ENCODE measurements at regions not wholly inside any gene's neighbourhood (a gene's known extent, or its start where the extent isn't known, plus 50 kb on each side); places are given as distances from the start of the nearest gene placed in this dataset.

GRCh38 chr5:58080573-58080972, 379.3 kb downstream of the PLK2 start:
- no peaks in the 10 kb centered on the region for H3K27me3 ChIP-seq (ENCODE audit: control insufficient read depth, insufficient read depth, low read length)
- H3K36me3 ChIP-seq (ENCODE audit: control insufficient read depth, insufficient read depth, low read length): no peaks in the 10 kb centered on the region
- no CpG with 5 or more reads among the region's 1 CpG for WGBS (ENCODE audit: insufficient coverage)
- H3K4me3 ChIP-seq (ENCODE audit: low read length): no peak overlapping the region
- intact Hi-C loops (cut with micrococcal nuclease): no loop called here
- H3K4me3 Mint-ChIP-seq: no peak overlapping the region
- H3K36me3 Mint-ChIP-seq: no peaks in the 10 kb centered on the region
- no peak overlapping the region for H3K27ac ChIP-seq (ENCODE audit: low read length)
- ATAC-seq (no peak), DNase-seq (no peak)
- H3K4me1 ChIP-seq (ENCODE audit: control insufficient read depth, insufficient read depth, low read length): no peaks in the 10 kb centered on the region
- H3K9me3 ChIP-seq (ENCODE audit: control insufficient read depth, insufficient read depth, low read length): no peaks in the 10 kb centered on the region
- H3K27me3 Mint-ChIP-seq (ENCODE audit: low read depth in 2 of 2): no peaks in the 10 kb centered on the region
- TF ChIP-seq CTCF (IDR thresholded peaks at IDR 0.05): no peak
- H3K27ac Mint-ChIP-seq: no peak overlapping the region
- no peaks in the 10 kb centered on the region for H3K4me1 Mint-ChIP-seq
- peaks cover 0 to 3% of the 10 kb centered on the region in 2 donors for H3K9me3 Mint-ChIP-seq

- Mint-ChIP-seq H3K9me3 (peaks cover 0 to 3% of the 10 kb centered on the region in 2 donors), H3K4me1 (no peaks in the 10 kb centered on the region), H3K27ac (no peak overlapping the region), H3K4me3 (no peak overlapping the region), H3K36me3 (no peaks in the 10 kb centered on the region), H3K27me3 (ENCODE audit: low read depth in 2 of 2) (no peaks in the 10 kb centered on the region)
- intact Hi-C loops (cut with micrococcal nuclease): no loop called here
- no peaks in the 10 kb centered on the region for H3K9me3 ChIP-seq (ENCODE audit: control insufficient read depth, insufficient read depth, low read length)
- no peak overlapping the region for H3K27ac ChIP-seq (ENCODE audit: low read length)
- 80% methylated on average over 1 of the region's 2 CpGs for WGBS (ENCODE audit: insufficient coverage)
- H3K4me1 ChIP-seq (ENCODE audit: control insufficient read depth, insufficient read depth, low read length): no peaks in the 10 kb centered on the region
- DNase-seq (no peak), ATAC-seq (no peak)
- no peak for TF ChIP-seq CTCF (IDR thresholded peaks at IDR 0.05)
- no peaks in the 10 kb centered on the region for H3K36me3 ChIP-seq (ENCODE audit: control insufficient read depth, insufficient read depth, low read length)
- H3K4me3 ChIP-seq (ENCODE audit: low read length): no peak overlapping the region
- no peaks in the 10 kb centered on the region for H3K27me3 ChIP-seq (ENCODE audit: control insufficient read depth, insufficient read depth, low read length)
These were observed 381.9 kb downstream of the PLK2 start for GRCh38 chr5:58077966-58078365.

- Histone ChIP-seq H3K27ac (ENCODE audit: low read length) (no peak overlapping the region), H3K9me3 (ENCODE audit: control insufficient read depth, insufficient read depth, low read length) (no peaks in the 10 kb centered on the region), H3K4me3 (ENCODE audit: low read length) (no peak overlapping the region), H3K27me3 (ENCODE audit: control insufficient read depth, insufficient read depth, low read length) (no peaks in the 10 kb centered on the region), H3K36me3 (ENCODE audit: control insufficient read depth, insufficient read depth, low read length) (no peaks in the 10 kb centered on the region), H3K4me1 (ENCODE audit: control insufficient read depth, insufficient read depth, low read length) (no peaks in the 10 kb centered on the region)
- TF ChIP-seq CTCF (IDR thresholded peaks at IDR 0.05): no peak
- H3K9me3 Mint-ChIP-seq: peaks cover 0 to 3% of the 10 kb centered on the region in 2 donors
- DNase-seq (no peak), ATAC-seq (no peak)
- no peaks in the 10 kb centered on the region for H3K36me3 Mint-ChIP-seq
- 95% methylated on average over 2 of the region's 3 CpGs for WGBS (ENCODE audit: insufficient coverage)
- no peak overlapping the region for H3K27ac Mint-ChIP-seq
- intact Hi-C loops (cut with micrococcal nuclease): no loop called here
- no peaks in the 10 kb centered on the region for H3K27me3 Mint-ChIP-seq (ENCODE audit: low read depth in 2 of 2)
- no peak overlapping the region for H3K4me3 Mint-ChIP-seq
- no peaks in the 10 kb centered on the region for H3K4me1 Mint-ChIP-seq
These were observed 382.5 kb downstream of the PLK2 start for GRCh38 chr5:58077416-58077815.

GRCh38 chr5:58076483-58077257, 383.2 kb downstream of the PLK2 start:
- 87% methylated on average over 6 of the region's 7 CpGs for WGBS (ENCODE audit: insufficient coverage)
- H3K27ac ChIP-seq (ENCODE audit: low read length): no peak overlapping the region
- no peak for TF ChIP-seq CTCF (IDR thresholded peaks at IDR 0.05)
- intact Hi-C loops (cut with micrococcal nuclease): no loop called here
- Mint-ChIP-seq H3K4me3 (no peak overlapping the region), H3K27ac (no peak overlapping the region), H3K4me1 (no peaks in the 10 kb centered on the region), H3K36me3 (no peaks in the 10 kb centered on the region), H3K9me3 (no peaks in the 10 kb centered on the region), H3K27me3 (ENCODE audit: low read depth in 2 of 2) (no peaks in the 10 kb centered on the region)
- H3K27me3 ChIP-seq (ENCODE audit: control insufficient read depth, insufficient read depth, low read length): no peaks in the 10 kb centered on the region
- no peaks in the 10 kb centered on the region for H3K36me3 ChIP-seq (ENCODE audit: control insufficient read depth, insufficient read depth, low read length)
- no peak for ATAC-seq
- H3K4me1 ChIP-seq (ENCODE audit: control insufficient read depth, insufficient read depth, low read length): no peaks in the 10 kb centered on the region
- H3K4me3 ChIP-seq (ENCODE audit: low read length): no peak overlapping the region
- DNase-seq: no peak
- H3K9me3 ChIP-seq (ENCODE audit: control insufficient read depth, insufficient read depth, low read length): no peaks in the 10 kb centered on the region
